ENCODE measurements at regions not wholly inside any gene's neighbourhood (a gene's known extent, or its start where the extent isn't known, plus 50 kb on each side); places are given as distances from the start of the nearest gene placed in this dataset.

GRCh38 chr2:198695879-198696278, 761.9 kb downstream of the SATB2 start:
- Histone ChIP-seq H3K27me3 (no peaks in the 10 kb centered on the region), H3K36me3 (no peaks in the 10 kb centered on the region), H3K4me3 (no peak overlapping the region), H3K4me1 (no peaks in the 10 kb centered on the region), H3K9me3 (no peaks in the 10 kb centered on the region), H3K27ac (no peak overlapping the region)
- DNase-seq = no peak
- no peak for TF ChIP-seq CTCF (IDR thresholded peaks at IDR 0.05)
- intact Hi-C loops (cut with DNase I; ENCODE audit: low total_unique reads) = no loop called here

DNA sequence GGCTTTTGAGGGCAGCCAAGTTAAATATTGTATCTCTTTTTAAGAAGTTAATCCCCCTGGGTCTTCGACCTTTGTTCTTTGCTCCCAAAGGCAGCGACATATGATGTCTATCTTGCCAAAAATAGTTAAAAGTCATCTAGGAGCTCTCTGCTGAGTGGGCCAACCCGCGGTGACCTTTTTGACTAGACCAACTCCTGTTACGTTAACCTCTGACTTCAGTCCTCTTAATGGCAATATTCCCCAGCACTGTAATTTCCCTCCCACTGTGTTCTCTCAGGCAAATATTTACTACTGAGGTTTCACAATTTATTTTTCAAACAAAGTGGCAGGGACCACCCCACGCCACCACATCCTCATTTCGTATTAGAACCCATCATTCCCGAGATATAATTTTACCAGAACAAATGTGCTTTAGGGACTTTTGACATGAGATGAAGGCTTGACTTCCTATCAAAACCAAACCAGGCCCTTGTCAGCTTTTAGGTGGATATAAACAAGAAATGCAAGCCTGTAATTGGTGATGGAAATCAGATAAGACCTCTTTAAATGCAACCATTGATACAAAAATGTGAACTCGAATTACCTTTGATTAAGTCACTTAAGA, 764.7 kb downstream of the SATB2 start:
- H3K4me1 ChIP-seq = no peaks in the 10 kb centered on the region

GRCh38 chr2:198691236-198691635, 766.5 kb downstream of the SATB2 start:
- Histone ChIP-seq H3K27ac (no peak overlapping the region), H3K4me3 (no peak overlapping the region), H3K4me1 (no peaks in the 10 kb centered on the region), H3K36me3 (no peaks in the 10 kb centered on the region), H3K27me3 (no peaks in the 10 kb centered on the region), H3K9me3 (no peaks in the 10 kb centered on the region)
- no peak for DNase-seq
- TF ChIP-seq CTCF (IDR thresholded peaks at IDR 0.05) = no peak
- intact Hi-C loops (cut with DNase I; ENCODE audit: low total_unique reads) = no loop called here

More for the DNA sequence above, 764.7 kb downstream of the SATB2 start:
- H3K36me3 ChIP-seq = no peaks in the 10 kb centered on the region
- no peaks in the 10 kb centered on the region for H3K27me3 ChIP-seq
- no peak overlapping the region for H3K27ac ChIP-seq
- intact Hi-C loops (cut with DNase I; ENCODE audit: low total_unique reads) = no loop called here
- TF ChIP-seq CTCF (IDR thresholded peaks at IDR 0.05) = no peak
- DNase-seq = no peak
- H3K9me3 ChIP-seq = no peaks in the 10 kb centered on the region
- no peak overlapping the region for H3K4me3 ChIP-seq

GRCh38 chr2:198664321-198664720, 793.4 kb downstream of the SATB2 start:
- no peak overlapping the region for H3K27ac ChIP-seq
- no peak for DNase-seq
- TF ChIP-seq CTCF (IDR thresholded peaks at IDR 0.05) = no peak
- H3K27me3 ChIP-seq = no peaks in the 10 kb centered on the region
- H3K9me3 ChIP-seq = no peaks in the 10 kb centered on the region
- no peak overlapping the region for H3K4me3 ChIP-seq
- intact Hi-C loops (cut with DNase I; ENCODE audit: low total_unique reads) = no loop called here
- H3K36me3 ChIP-seq = no peaks in the 10 kb centered on the region
- no peaks in the 10 kb centered on the region for H3K4me1 ChIP-seq

GRCh38 chr2:198662905-198663304, 794.8 kb downstream of the SATB2 start:
- Histone ChIP-seq H3K27ac (no peak overlapping the region), H3K9me3 (no peaks in the 10 kb centered on the region), H3K27me3 (no peaks in the 10 kb centered on the region), H3K4me1 (no peaks in the 10 kb centered on the region), H3K4me3 (no peak overlapping the region), H3K36me3 (no peaks in the 10 kb centered on the region)
- intact Hi-C loops (cut with DNase I; ENCODE audit: low total_unique reads) = no loop called here
- no peak for DNase-seq
- no peak for TF ChIP-seq CTCF (IDR thresholded peaks at IDR 0.05)

DNA sequence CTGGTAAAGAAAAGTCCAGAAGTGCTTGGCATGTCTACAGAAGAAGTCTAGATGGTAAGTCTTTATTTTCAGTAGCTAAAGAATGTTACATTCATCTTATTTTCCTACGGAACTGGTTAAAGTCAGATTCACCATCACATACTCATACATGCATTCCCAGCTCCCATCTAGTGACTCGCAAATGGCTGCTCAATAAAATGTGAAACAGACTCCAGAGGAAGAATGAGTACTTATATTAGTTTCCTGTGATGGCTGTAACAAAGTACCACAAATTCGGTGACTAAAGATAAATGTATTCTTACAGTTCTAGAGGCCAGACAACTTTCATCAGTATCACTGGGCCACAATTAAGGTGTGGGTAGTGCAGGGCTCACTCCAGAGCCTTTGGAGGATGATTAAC, 797.2 kb downstream of the SATB2 start:
- no peak for DNase-seq
- no peak overlapping the region for H3K4me3 ChIP-seq
- intact Hi-C loops (cut with DNase I; ENCODE audit: low total_unique reads) = no loop called here
- no peak for TF ChIP-seq CTCF (IDR thresholded peaks at IDR 0.05)
- H3K36me3 ChIP-seq = no peaks in the 10 kb centered on the region
- no peaks in the 10 kb centered on the region for H3K27me3 ChIP-seq
- H3K4me1 ChIP-seq = no peaks in the 10 kb centered on the region
- H3K27ac ChIP-seq = no peak overlapping the region
- no peaks in the 10 kb centered on the region for H3K9me3 ChIP-seq
